HepG2 (cell line): ENCODE measurements at regions not wholly inside any gene's neighbourhood (a gene's known extent, or its start where the extent isn't known, plus 50 kb on each side); places are given as distances from the start of the nearest gene placed in this dataset.

ENCODE experiments used
- ATAC-seq: fragments of 200-7000 bp; cut with Tn5 transposase; 3 replicates; pipeline ENCODE4 v1.9.1; 2020; ENCODE audit warnings: mild to moderate bottlenecking, moderate library complexity
- BruUV-seq: library from RNA; stranded (reverse); fragments of 400-500 nt; replicated peaks from 2 replicates; lab custom pipeline; 2021; lab: Mats Ljungman, UMichigan
- CTCF ChIA-PET: fragments of 300-600 bp; formaldehyde crosslinking; extraction: SDS; loops from one replicate; lab custom pipeline; 2021; ENCODE audit warnings: low total read pairs, inconsistent platforms, low intra/inter-chr PET ratio; lab: Yijun Ruan, JAX
- POLR2A ChIA-PET: fragments of 350-600 bp; sonication (Branson Sonifier 250); formaldehyde crosslinking; loops from one replicate; lab custom pipeline; 2020; ENCODE audit warnings: antibody characterized with exemption, inconsistent platforms; lab: Yijun Ruan, JAX
- DNase-seq: peaks from one replicate; pipeline ENCODE4 v3.0.0-alpha.2; 2015; ENCODE audit warnings: low spot score
- FAIRE-seq: peaks from 3 replicates; lab custom pipeline; 2011; peaks lifted over from hg19 to GRCh38; lab: Jason Lieb, UNC
- H2AFZ ChIP-seq: one replicate; pipeline ENCODE4 v1.6.1; 2011; ENCODE audit warnings: low read length, inconsistent platforms
- H3K27ac ChIP-seq: fragments of 300-600 bp; 3 replicates; pipeline ENCODE4 v1.8.0; 2011; ENCODE audit warnings: mixed run types, mild to moderate bottlenecking, mixed read lengths, low read length, inconsistent platforms; ENCODE audit not compliant: insufficient read depth; ENCODE audit errors: extremely low read length
- H3K27me3 ChIP-seq, 2 experiments: fragments of 200-600 bp in 1 of 2; 2 replicates in 1 of 2; 3 replicates in 1 of 2; pipeline versions ENCODE4 v1.6.0 to v1.8.0; 2011; ENCODE audit warnings: low read length in 2 of 2, mild to moderate bottlenecking in 2 of 2, moderate library complexity in 2 of 2, inconsistent platforms in 1 of 2; ENCODE audit not compliant: insufficient read depth in 2 of 2, control insufficient read depth in 1 of 2
- H3K36me3 ChIP-seq, 2 experiments: fragments of 200-600 bp in 1 of 2; replicated peaks in 1 of 2; 2 replicates in 1 of 2; 3 replicates in 1 of 2; pipeline versions ENCODE4 v1.5.1 to v1.8.0; 2011; ENCODE audit warnings: low read length in 2 of 2, inconsistent platforms in 1 of 2; ENCODE audit not compliant: insufficient read depth in 2 of 2, control insufficient read depth in 1 of 2
- H3K4me1 ChIP-seq: 2 replicates; pipeline ENCODE4 v1.5.1; 2012; ENCODE audit warnings: low read length, inconsistent platforms; ENCODE audit not compliant: insufficient read depth
- H3K4me2 ChIP-seq: 2 replicates; pipeline ENCODE4 v1.6.0; 2011; ENCODE audit warnings: low read depth, low read length, inconsistent platforms
- H3K4me3 ChIP-seq, 3 experiments: fragments of 200-600 bp in 1 of 3; sonication (generic), shearing (Covaris generic) in 1 of 3; replicated peaks in 1 of 3; 2 replicates each; pipeline ENCODE4 v1.5.1; 2011 to 2016; ENCODE audit warnings: low read length in 3 of 3, inconsistent platforms in 2 of 3, low read depth in 2 of 3, mild to moderate bottlenecking in 2 of 3, control low read depth in 1 of 3, mixed read lengths in 1 of 3; ENCODE audit not compliant: insufficient read depth in 1 of 3
- H3K79me2 ChIP-seq: one replicate; pipeline ENCODE4 v1.6.1; 2011; ENCODE audit warnings: low read length, inconsistent platforms; ENCODE audit not compliant: insufficient read depth
- H3K9ac ChIP-seq: 2 replicates; pipeline ENCODE4 v1.6.0; 2011; ENCODE audit warnings: mild to moderate bottlenecking, low read depth, low read length, inconsistent platforms; ENCODE audit not compliant: insufficient read depth
- H3K9me3 ChIP-seq: 2 replicates; pipeline ENCODE4 v1.5.1; 2012; ENCODE audit warnings: mild to moderate bottlenecking, low read length
- H4K20me1 ChIP-seq: 2 replicates; pipeline ENCODE4 v1.6.0; 2011; ENCODE audit warnings: inconsistent platforms, mild to moderate bottlenecking, low read length, moderate library complexity; ENCODE audit not compliant: insufficient read depth
- CCAR2 ChIP-seq: fragments of 200-400 bp; formaldehyde crosslinking; optimal IDR thresholded peaks from 2 replicates; pipeline ENCODE3; 2018; ENCODE audit warnings: low read depth, mild to moderate bottlenecking, low read length, moderate library complexity
- CEBPB ChIP-seq: IDR thresholded peaks from 2 replicates; pipeline ENCODE4 v1.6.1; 2011; ENCODE audit warnings: low read depth, low read length, improper control_type of control experiment, borderline replicate concordance
- CTCF ChIP-seq: sonication (generic); formaldehyde crosslinking; IDR thresholded peaks from 2 replicates; pipeline ENCODE4 v1.5.0; 2020; ENCODE audit warnings: mild to moderate bottlenecking, missing genetic modification reagents, moderate library complexity
- DRAP1 ChIP-seq: IDR thresholded peaks from 2 replicates; pipeline ENCODE4 v1.6.1; 2016; ENCODE audit warnings: missing genetic modification reagents, missing compliant biosample characterization
- PATZ1 ChIP-seq: sonication (generic); formaldehyde crosslinking; IDR thresholded peaks from 2 replicates; pipeline ENCODE4 v1.4.0; 2020; ENCODE audit warnings: missing genetic modification reagents
- SETDB1 ChIP-seq: sonication (generic); formaldehyde crosslinking; IDR thresholded peaks from 2 replicates; pipeline ENCODE4 v1.5.1; 2020; ENCODE audit warnings: missing genetic modification reagents, mild to moderate bottlenecking, borderline replicate concordance
- STAG1 ChIP-seq: sonication (generic); formaldehyde crosslinking; IDR thresholded peaks from 2 replicates; pipeline ENCODE4 v1.4.0; 2020; ENCODE audit warnings: missing genetic modification reagents
- ZNF543 ChIP-seq: sonication (generic); formaldehyde crosslinking; IDR thresholded peaks from 2 replicates; pipeline ENCODE4 v1.4.0; 2020; ENCODE audit warnings: mild to moderate bottlenecking, missing genetic modification reagents
- ZNF773 ChIP-seq: sonication (generic); formaldehyde crosslinking; IDR thresholded peaks from 2 replicates; pipeline ENCODE4 v1.4.0; 2020; ENCODE audit warnings: missing genetic modification reagents, borderline replicate concordance
- WGBS: methylation state at CpG from one replicate; pipeline ENCODE4 v1.1.6; 2017; ENCODE audit warnings: low lambda C conversion rate; 5-methylcytosine and 5-hydroxymethylcytosine counted together
- in situ Hi-C: cut with HindIII; loops from 2 replicates; pipeline ENCODE4 v1.10.0; 2017; ENCODE audit warnings: low pct_unique_long_range_greater_than_20kb; ENCODE audit not compliant: extremely low pct_ligation_motif_present
- intact Hi-C: fragments of 100-400 bp; cut with micrococcal nuclease; formaldehyde crosslinking; loops from one replicate; pipeline ENCODE4 v1.10.0; 2022; ENCODE audit not compliant: unreplicated experiment

GRCh38 chr6:128807577-128807976 lies 75.4 kb upstream of the LAMA2 start:
- in situ Hi-C loops (loop anchor here (10.0 kb wide), 1 partner anchor 437 kb away; no protein-coding TSS in a partner anchor), intact Hi-C loops (loop anchor here (1.0 kb wide), 2 partner anchors 445 to 563 kb away; no protein-coding TSS in a partner anchor)
- whole genome bisulfite sequencing, result 1% methylated on average over 2 of the region's 2 CpGs
- H4K20me1 ChIP-seq, result no peaks in the 10 kb centered on the region
- H2AFZ ChIP-seq, result no peak overlapping the region
- no peaks in the 10 kb centered on the region for H3K9me3 ChIP-seq
- DNase-seq (peak; percentile 16), ATAC-seq (no peak), FAIRE-seq (peak; percentile 50)
- H3K36me3 ChIP-seq, result no peaks in the 10 kb centered on the region
- H3K4me2 ChIP-seq, result no peak overlapping the region
- no TSS peak for BruUV-seq
- H3K4me3 ChIP-seq, result no peak overlapping the region
- POLR2A ChIA-PET, result no interaction called here
- no peak overlapping the region for H3K9ac ChIP-seq
- H3K79me2 ChIP-seq, result no peaks in the 10 kb centered on the region
- CTCF ChIA-PET, result interaction anchor here (0.9 to 1.1 kb wide), 2 partner anchors 445 to 563 kb away, joined by 3 read pairs; no protein-coding TSS in a partner anchor
- TF ChIP-seq CTCF (CRISPR knock-in tag) (peak; percentile 28; the same call in 1 of the 2 replicates), STAG1 (peak; percentile 47), SETDB1 (CRISPR knock-in tag) (no peak)
- no peaks in the 10 kb centered on the region for H3K27me3 ChIP-seq
- no peak overlapping the region for H3K27ac ChIP-seq
- no peaks in the 10 kb centered on the region for H3K4me1 ChIP-seq

DNA sequence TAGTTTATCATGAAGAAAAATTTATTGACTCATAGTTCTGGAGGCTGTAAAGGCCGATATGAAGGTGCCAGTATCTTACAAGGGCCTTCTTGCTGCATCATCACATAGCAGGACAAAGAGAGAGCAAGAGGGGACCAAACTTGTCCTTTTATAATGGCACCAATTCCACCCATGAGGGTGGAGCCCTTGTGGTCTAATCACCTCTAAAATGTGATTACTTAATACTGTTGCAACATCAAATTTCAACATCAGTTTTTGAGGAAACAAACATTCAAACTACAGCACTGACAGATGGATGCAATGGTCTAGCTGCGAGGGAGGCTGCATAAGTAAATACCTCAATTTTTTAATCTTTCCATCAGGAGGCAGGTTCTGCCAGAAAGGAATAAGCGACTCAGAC lies 76.7 kb upstream of the LAMA2 start:
- Histone ChIP-seq H4K20me1 (no peaks in the 10 kb centered on the region), H3K79me2 (no peaks in the 10 kb centered on the region), H3K36me3 (no peaks in the 10 kb centered on the region), H3K9ac (no peak overlapping the region), H3K27me3 (no peaks in the 10 kb centered on the region), H3K4me3 (no peak overlapping the region), H2AFZ (no peak overlapping the region), H3K9me3 (0 out of 2 replicates have a peak, but pooled peaks cover 4% of the 10 kb centered on the region), H3K4me1 (no peaks in the 10 kb centered on the region), H3K4me2 (no peak overlapping the region), H3K27ac (no peak overlapping the region)
- POLR2A ChIA-PET, result no interaction called here
- in situ Hi-C loops, result loop anchor here (10.0 kb wide), 1 partner anchor 439 kb away; no protein-coding TSS in a partner anchor
- BruUV-seq, result no TSS peak
- ATAC-seq, result no peak
- 2% methylated on average over 3 of the region's 3 CpGs for WGBS
- no peak for DNase-seq
- intact Hi-C loops, result no loop called here
- CTCF ChIA-PET, result no interaction called here
- FAIRE-seq, result no peak
- TF ChIP-seq DRAP1 (CRISPR knock-in tag) (no peak), PATZ1 (CRISPR knock-in tag) (no peak), CCAR2 (no peak), ZNF543 (CRISPR knock-in tag) (no peak), CEBPB (peak; percentile 78; the same call in 1 of the 2 replicates), ZNF773 (CRISPR knock-in tag) (no peak)
